Superior temporal gyrus (tissue), 1 donor: ENCODE measurements at regions not wholly inside any gene's neighbourhood (a gene's known extent, or its start where the extent isn't known, plus 50 kb on each side); places are given as distances from the start of the nearest gene placed in this dataset.

Experiments used
- DNase-seq: peaks from one replicate; pipeline ENCODE4 v3.0.0-alpha.2; 2016; ENCODE audit errors: extremely low spot score

- no peak for DNase-seq
Observed at GRCh38 chr13:57224414-57224813, 57.4 kb downstream of the PRR20E start.

GRCh38 chr13:57250472-57250871 is 83.5 kb downstream of the PRR20E start:
- DNase-seq, result no peak

- no peak for DNase-seq
Observed at GRCh38 chr13:57253551-57253950, 86.6 kb downstream of the PRR20E start.

GRCh38 chr13:57264965-57265364 is 98.0 kb downstream of the PRR20E start:
- no peak for DNase-seq

GRCh38 chr13:57270493-57270892 is 103.5 kb downstream of the PRR20E start:
- DNase-seq, result no peak

GRCh38 chr13:57286511-57287098 is 119.6 kb downstream of the PRR20E start:
- no peak for DNase-seq

- no peak for DNase-seq
Observed at GRCh38 chr13:57302604-57303003, 135.6 kb downstream of the PRR20E start.

- no peak for DNase-seq
Observed at GRCh38 chr13:57311009-57311586, 144.1 kb downstream of the PRR20E start.

- DNase-seq, result peak; percentile 23
Observed at GRCh38 chr13:57314897-57315520, 148.0 kb downstream of the PRR20E start.

- DNase-seq, result no peak
Observed at GRCh38 chr13:57326532-57326931, 159.5 kb downstream of the PRR20E start.

GRCh38 chr13:57340878-57341277 is 173.9 kb downstream of the PRR20E start:
- DNase-seq, result no peak

- no peak for DNase-seq
Observed at GRCh38 chr13:57345526-57345925, 178.5 kb downstream of the PRR20E start.

- no peak for DNase-seq
Observed at GRCh38 chr13:57346786-57347185, 179.8 kb downstream of the PRR20E start.

- DNase-seq, result no peak
Observed at GRCh38 chr13:57352114-57352513, 185.1 kb downstream of the PRR20E start.

- DNase-seq, result peak; percentile 37
Observed at GRCh38 chr13:57353831-57354230, 186.8 kb downstream of the PRR20E start.

GRCh38 chr13:57375876-57376275 is 208.9 kb downstream of the PRR20E start:
- DNase-seq, result no peak

GRCh38 chr13:57408312-57408711 is 223.2 kb upstream of the PCDH17 start:
- DNase-seq, result no peak

GRCh38 chr13:57409121-57409520 is 222.4 kb upstream of the PCDH17 start:
- DNase-seq, result peak; percentile 79

GRCh38 chr13:57409656-57410055 is 221.9 kb upstream of the PCDH17 start:
- DNase-seq, result no peak

- no peak for DNase-seq
Observed at GRCh38 chr13:57418067-57418677, 213.4 kb upstream of the PCDH17 start.

GRCh38 chr13:57424379-57424778 is 207.2 kb upstream of the PCDH17 start:
- DNase-seq, result no peak

GRCh38 chr13:57425531-57425930 is 206.0 kb upstream of the PCDH17 start:
- no peak for DNase-seq

- DNase-seq, result no peak
Observed at GRCh38 chr13:57437587-57437986, 194.0 kb upstream of the PCDH17 start.
